AG09319 (cell line): ENCODE measurements at regions not wholly inside any gene's neighbourhood (a gene's known extent, or its start where the extent isn't known, plus 50 kb on each side); places are given as distances from the start of the nearest gene placed in this dataset.

Experiments
- DNase-seq: peaks from one replicate; pipeline ENCODE4 v3.0.0-alpha.2; 2010; ENCODE audit warnings: low read depth; ENCODE audit errors: extremely low read depth
- TF ChIP-seq, protein P1 (sequence below): IDR thresholded peaks from 2 replicates; pipeline ENCODE4 v1.5.1; 2011; ENCODE audit warnings: low read depth, mild to moderate bottlenecking, inconsistent platforms, low read length, moderate library complexity

DNA sequence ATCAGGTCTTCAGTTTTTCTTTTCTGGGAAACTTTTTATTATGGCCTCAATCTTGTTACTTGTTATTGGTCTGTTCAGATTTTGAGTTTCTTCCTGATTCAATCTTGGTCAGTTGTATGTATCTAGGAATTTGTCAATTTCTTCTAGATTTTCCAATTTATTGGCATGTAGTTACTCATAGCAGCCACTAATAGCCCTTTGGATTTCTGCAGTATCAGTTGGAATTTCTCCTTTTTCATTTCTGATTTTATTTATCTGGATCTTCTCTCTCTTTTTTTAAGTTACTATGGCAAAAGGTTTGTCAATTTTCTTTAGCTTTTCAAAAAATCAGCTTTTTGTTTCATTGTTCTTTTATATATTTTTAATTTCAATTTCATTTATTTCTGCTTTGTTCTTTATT, 419.6 kb upstream of the KIRREL3 start:
- TF ChIP-seq, protein P1, sequence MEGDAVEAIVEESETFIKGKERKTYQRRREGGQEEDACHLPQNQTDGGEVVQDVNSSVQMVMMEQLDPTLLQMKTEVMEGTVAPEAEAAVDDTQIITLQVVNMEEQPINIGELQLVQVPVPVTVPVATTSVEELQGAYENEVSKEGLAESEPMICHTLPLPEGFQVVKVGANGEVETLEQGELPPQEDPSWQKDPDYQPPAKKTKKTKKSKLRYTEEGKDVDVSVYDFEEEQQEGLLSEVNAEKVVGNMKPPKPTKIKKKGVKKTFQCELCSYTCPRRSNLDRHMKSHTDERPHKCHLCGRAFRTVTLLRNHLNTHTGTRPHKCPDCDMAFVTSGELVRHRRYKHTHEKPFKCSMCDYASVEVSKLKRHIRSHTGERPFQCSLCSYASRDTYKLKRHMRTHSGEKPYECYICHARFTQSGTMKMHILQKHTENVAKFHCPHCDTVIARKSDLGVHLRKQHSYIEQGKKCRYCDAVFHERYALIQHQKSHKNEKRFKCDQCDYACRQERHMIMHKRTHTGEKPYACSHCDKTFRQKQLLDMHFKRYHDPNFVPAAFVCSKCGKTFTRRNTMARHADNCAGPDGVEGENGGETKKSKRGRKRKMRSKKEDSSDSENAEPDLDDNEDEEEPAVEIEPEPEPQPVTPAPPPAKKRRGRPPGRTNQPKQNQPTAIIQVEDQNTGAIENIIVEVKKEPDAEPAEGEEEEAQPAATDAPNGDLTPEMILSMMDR, result no peak
- no peak for DNase-seq

DNA sequence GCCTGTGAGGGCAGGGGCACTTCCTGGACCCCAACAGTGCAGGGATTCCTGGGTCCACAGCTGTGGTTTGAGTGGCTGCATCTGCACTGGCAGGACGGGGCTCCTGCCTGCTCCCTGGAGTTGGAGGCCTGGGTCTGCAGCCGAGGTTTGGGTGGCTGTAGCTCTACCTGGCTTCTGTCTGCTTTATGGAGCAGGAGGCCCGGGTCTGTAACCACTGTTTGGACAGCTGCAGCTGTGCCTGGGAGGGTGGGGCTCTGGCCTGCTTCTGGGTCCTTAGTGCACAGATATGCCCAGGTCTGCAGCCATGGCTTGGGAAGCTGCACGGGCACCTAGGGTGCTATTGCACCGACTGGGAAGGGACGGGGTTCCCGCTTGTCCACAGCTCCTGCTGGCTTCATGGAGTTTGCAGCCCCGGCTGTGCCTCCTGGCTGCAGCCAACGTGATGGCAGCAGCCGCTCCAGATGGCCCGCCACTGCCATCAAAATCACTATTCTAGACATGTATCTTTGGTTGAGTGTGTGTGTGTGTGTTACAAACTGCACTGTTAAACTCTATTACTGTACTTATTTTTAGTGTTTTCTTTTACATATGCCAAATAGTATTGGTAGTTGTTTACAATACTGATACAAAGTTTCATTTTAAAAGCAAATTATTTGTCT, 412.3 kb upstream of the KIRREL3 start:
- DNase-seq, result no peak
- TF ChIP-seq, protein P1, result no peak

DNA sequence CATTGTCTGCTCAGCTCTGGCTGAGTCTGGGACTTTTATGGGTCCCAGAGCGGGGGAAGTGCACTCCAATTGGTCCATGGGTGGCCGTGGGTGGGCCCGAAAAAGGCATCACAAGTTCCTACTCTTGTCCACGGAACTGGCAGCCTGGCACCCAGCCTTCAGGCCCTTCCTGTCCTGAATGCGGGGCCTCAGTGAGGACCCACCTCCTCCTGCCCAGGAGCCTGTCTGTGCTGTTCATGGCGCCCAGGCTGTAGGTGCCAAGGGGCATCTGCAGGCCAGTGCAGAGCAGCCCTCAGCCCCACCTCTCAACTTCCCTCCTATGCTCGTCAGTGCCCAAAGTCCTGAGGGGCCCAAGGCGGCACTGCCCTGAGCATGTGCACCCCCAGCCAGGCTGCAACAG, 411.7 kb upstream of the KIRREL3 start:
- no peak for DNase-seq
- TF ChIP-seq, protein P1, result no peak

DNA sequence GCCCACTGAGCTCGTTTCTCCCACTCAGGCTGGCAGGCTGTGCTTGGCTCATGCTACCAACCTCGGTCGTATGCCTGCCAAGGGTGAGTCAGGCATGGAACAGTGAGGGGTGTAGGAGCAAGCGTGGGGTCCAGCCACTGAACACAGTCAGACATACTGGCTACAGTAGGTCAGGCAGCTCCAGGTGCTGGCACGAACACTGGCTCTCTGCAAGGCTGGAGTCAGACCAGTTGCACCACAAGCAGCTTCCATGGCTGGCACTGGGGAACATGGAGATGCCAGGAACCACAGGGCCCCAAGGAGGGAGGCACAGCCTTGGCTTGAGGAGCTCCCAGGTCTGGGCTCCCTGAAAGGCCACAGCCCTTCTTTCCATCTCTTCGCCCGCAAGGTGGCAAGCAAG, 410.7 kb upstream of the KIRREL3 start:
- DNase-seq, result no peak
- TF ChIP-seq, protein P1, result no peak

DNA sequence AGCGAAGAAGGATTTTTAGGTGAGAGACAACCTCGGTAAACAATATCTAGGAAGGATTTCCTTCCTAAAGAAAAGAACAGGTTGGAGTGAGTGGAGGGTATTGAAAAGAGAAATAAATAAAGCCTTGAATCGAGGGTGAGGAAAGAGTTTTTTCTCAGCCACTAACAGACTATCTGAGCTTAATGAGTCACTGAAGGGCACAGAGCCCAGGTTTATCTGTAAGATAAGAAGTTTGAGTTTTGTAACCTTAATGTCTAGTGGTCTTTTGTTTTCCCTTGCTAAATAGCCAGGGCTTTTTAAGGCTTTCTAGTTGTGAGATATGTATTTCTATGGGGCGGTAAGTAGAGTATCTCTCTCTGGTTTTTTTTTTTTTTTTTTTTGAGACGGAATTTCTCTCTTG, 394.5 kb upstream of the KIRREL3 start:
- TF ChIP-seq, protein P1, result no peak
- DNase-seq, result no peak

DNA sequence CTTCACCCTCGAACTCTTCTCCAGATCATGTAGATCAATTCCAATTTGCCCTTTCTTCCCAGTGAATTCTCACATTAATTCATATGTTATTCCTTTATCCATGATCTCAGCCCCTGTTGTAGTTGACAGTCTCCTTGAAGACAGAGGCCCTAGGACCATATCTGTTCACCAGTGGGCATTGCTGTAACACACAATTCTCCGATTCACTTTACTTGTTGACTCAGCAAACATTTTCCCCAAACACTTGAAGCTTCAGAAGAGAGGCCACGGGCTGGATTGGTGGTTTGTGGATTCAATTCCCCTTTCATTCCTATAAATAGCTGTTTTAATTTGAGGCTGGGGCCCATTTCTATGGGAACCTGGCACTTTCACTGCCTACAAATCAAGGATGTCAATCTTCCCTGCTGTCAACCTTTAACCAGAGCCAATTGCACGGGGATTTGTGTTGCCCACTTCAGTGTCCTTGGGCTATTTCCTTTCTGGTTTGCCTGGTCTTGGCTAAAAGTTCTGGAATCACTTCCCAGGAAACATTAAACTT, 393.0 kb upstream of the KIRREL3 start:
- TF ChIP-seq, protein P1, result no peak
- DNase-seq, result no peak

DNA sequence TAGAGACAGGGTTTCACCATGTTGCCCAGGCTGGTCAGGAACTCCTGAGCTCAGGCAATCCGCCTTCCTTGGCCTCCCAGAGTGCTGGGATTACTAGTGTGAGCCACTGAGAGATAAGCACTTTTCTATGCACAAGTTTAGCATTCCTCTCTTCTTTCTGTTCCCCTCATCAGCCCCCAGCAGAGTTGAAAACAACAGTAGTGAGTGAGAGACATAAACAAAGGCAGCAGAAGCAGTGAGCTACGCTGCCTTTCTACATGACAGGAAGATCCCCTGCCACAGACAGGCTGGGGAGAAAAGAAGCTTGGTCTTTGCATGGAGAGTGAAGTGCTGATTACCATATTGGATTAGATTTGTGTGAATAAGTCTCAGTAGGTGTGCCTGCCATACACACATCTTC, 392.0 kb upstream of the KIRREL3 start:
- TF ChIP-seq, protein P1, result no peak
- DNase-seq, result no peak
